K562 (cell line): ENCODE measurements at regions not wholly inside any gene's neighbourhood (a gene's known extent, or its start where the extent isn't known, plus 50 kb on each side); places are given as distances from the start of the nearest gene placed in this dataset.
"Not testable (repeated sequence)": the region's sequence is repeated elsewhere in the genome, so short reads cannot be mapped to it uniquely, and the experiment has no call there.

Source experiments
- CTCF ChIP-seq, 3 experiments: IDR thresholded peaks in 2 of 3; conservative IDR thresholded peaks in 1 of 3; 2 replicates each; pipeline ENCODE4 v1.5.1; 2011 to 2012; ENCODE audit warnings: low read length in 3 of 3, mild to moderate bottlenecking in 3 of 3, control low read depth in 2 of 3, improper control_type of control experiment in 1 of 3, inconsistent platforms in 1 of 3, low read depth in 1 of 3, mixed read lengths in 1 of 3, moderate library complexity in 1 of 3; ENCODE audit not compliant: insufficient read depth in 2 of 3
- E2F5 ChIP-seq: sonication (generic); formaldehyde crosslinking; IDR thresholded peaks from 2 replicates; pipeline ENCODE4 v1.8.0; 2022; ENCODE audit warnings: mild to moderate bottlenecking, missing genetic modification reagents
- MTA3 ChIP-seq: fragments of 450-650 bp; formaldehyde crosslinking; IDR thresholded peaks from 2 replicates; pipeline ENCODE4 v1.6.1; 2017; ENCODE audit warnings: mild to moderate bottlenecking, borderline replicate concordance
- NFIC ChIP-seq: fragments of 450-650 bp; IDR thresholded peaks from 2 replicates; pipeline ENCODE4 v1.6.1; 2017; ENCODE audit warnings: mild to moderate bottlenecking, inconsistent platforms
- POLR2A ChIP-seq: fragments of 450-650 bp; conservative IDR thresholded peaks from 2 replicates; pipeline ENCODE4 v1.6.1; 2016
- POLR2AphosphoS5 ChIP-seq: IDR thresholded peaks from 2 replicates; pipeline ENCODE4 v1.6.1; 2011; ENCODE audit warnings: mild to moderate bottlenecking, low read depth, low read length, moderate library complexity; ENCODE audit not compliant: control insufficient read depth, insufficient read depth
- YY1 ChIP-seq, 3 experiments: IDR thresholded peaks; 2 replicates each; pipeline ENCODE4 v1.6.1; 2011; ENCODE audit warnings: low read length in 2 of 3, mild to moderate bottlenecking in 2 of 3, moderate library complexity in 2 of 3, borderline replicate concordance in 1 of 3, control low read depth in 1 of 3, low read depth in 1 of 3; ENCODE audit not compliant: insufficient read depth in 3 of 3, insufficient replicate concordance in 2 of 3, control insufficient read depth in 1 of 3, insufficient read length in 1 of 3; ENCODE audit errors: extremely low read depth in 1 of 3
- TF ChIP-seq, protein P1 (sequence below): fragments of 450-650 bp; IDR thresholded peaks from 2 replicates; pipeline ENCODE4 v1.6.1; 2016; ENCODE audit warnings: borderline replicate concordance

DNA sequence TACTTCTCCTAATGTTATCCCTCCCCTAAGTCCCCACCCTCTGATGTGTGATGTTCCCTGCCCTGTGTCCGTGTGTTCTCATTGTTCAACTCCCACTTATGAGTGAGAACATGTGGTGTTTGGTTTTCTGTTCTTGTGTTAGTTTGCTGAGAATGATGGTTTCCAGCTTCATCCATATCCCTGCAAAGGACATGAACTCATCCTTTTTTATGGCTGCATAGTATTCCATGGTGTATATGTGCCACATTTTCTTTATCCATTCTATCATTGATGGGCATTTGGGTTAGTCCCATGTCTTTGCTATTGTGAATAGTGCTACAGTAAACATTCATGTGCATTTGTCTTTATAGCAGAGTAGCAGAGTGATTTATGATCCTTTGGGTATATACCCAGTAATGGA lies 613.8 kb upstream of the KIF2B start:
- TF ChIP-seq POLR2A; E2F5 (CRISPR knock-in tag); MTA3; NFIC; YY1 (IDR thresholded peaks at IDR 0.05; ENCODE audit: borderline replicate concordance in 1 of 3, control insufficient read depth in 1 of 3, extremely low read depth in 1 of 3, insufficient read depth in 3 of 3, insufficient read length in 1 of 3, insufficient replicate concordance in 2 of 3, low read depth in 1 of 3, low read length in 2 of 3); POLR2AphosphoS5; CTCF (IDR thresholded peaks at IDR 0.05 in 2 of 3, conservative IDR thresholded peaks at IDR 0.05 in 1 of 3; ENCODE audit: insufficient read depth in 2 of 3, low read depth in 1 of 3, low read length in 3 of 3): not testable (repeated sequence)
- TF ChIP-seq, protein P1, sequence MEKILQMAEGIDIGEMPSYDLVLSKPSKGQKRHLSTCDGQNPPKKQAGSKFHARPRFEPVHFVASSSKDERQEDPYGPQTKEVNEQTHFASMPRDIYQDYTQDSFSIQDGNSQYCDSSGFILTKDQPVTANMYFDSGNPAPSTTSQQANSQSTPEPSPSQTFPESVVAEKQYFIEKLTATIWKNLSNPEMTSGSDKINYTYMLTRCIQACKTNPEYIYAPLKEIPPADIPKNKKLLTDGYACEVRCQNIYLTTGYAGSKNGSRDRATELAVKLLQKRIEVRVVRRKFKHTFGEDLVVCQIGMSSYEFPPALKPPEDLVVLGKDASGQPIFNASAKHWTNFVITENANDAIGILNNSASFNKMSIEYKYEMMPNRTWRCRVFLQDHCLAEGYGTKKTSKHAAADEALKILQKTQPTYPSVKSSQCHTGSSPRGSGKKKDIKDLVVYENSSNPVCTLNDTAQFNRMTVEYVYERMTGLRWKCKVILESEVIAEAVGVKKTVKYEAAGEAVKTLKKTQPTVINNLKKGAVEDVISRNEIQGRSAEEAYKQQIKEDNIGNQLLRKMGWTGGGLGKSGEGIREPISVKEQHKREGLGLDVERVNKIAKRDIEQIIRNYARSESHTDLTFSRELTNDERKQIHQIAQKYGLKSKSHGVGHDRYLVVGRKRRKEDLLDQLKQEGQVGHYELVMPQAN = not testable (repeated sequence)
